Upper lobe of right lung (tissue), 1 donor: ENCODE measurements at regions not wholly inside any gene's neighbourhood (a gene's known extent, or its start where the extent isn't known, plus 50 kb on each side); places are given as distances from the start of the nearest gene placed in this dataset.

Source experiments
- ATAC-seq: fragments of 200-7000 bp; cut with Tn5 transposase; one replicate; pipeline ENCODE4 v1.9.1; 2020; ENCODE audit warnings: mild to moderate bottlenecking, moderate library complexity
- DNase-seq: peaks from one replicate; pipeline ENCODE4 v3.0.0-alpha.2; 2020
- H3K27ac ChIP-seq: fragments of 200-600 bp; one replicate; pipeline ENCODE4 v1.8.0; 2022
- H3K27me3 ChIP-seq: fragments of 200-600 bp; one replicate; pipeline ENCODE4 v1.8.0; 2022; ENCODE audit warnings: mild to moderate bottlenecking
- H3K36me3 ChIP-seq: fragments of 200-600 bp; one replicate; pipeline ENCODE4 v1.8.0; 2022
- H3K4me1 ChIP-seq: fragments of 200-600 bp; one replicate; pipeline ENCODE4 v1.8.0; 2022
- H3K4me3 ChIP-seq: fragments of 200-600 bp; one replicate; pipeline ENCODE4 v1.8.0; 2022; ENCODE audit warnings: mild to moderate bottlenecking
- H3K9me3 ChIP-seq: fragments of 200-600 bp; one replicate; pipeline ENCODE4 v1.8.0; 2022
- CTCF ChIP-seq: fragments of 200-600 bp; IDR thresholded peaks from one replicate; pipeline ENCODE4 v1.8.0; 2022; ENCODE audit warnings: antibody characterized with exemption
- intact Hi-C: fragments of 100-400 bp; cut with DNase I; formaldehyde crosslinking; loops from one replicate; pipeline ENCODE4 v1.11.0; 2022
- donor health status: DM: no; HTN: yes; CAD: no; lungs with severe emphysema.

- H3K4me1 ChIP-seq: no peaks in the 10 kb centered on the region
Observed at GRCh38 chr5:171659896-171660295, 125.7 kb upstream of the SMIM23 start.

GRCh38 chr5:171660434-171660833 is 125.2 kb upstream of the SMIM23 start:
- intact Hi-C loops: no loop called here
- H3K4me1 ChIP-seq: no peaks in the 10 kb centered on the region
- ATAC-seq (peak; percentile 39), DNase-seq (no peak)
- H3K27ac ChIP-seq: no peak overlapping the region
- no peaks in the 10 kb centered on the region for H3K36me3 ChIP-seq
- no peak for TF ChIP-seq CTCF
- no peak overlapping the region for H3K4me3 ChIP-seq
- H3K27me3 ChIP-seq: no peaks in the 10 kb centered on the region
- H3K9me3 ChIP-seq: no peaks in the 10 kb centered on the region

More at GRCh38 chr5:171659896-171660295, 125.7 kb upstream of the SMIM23 start:
- no peak overlapping the region for H3K4me3 ChIP-seq
- no peaks in the 10 kb centered on the region for H3K9me3 ChIP-seq
- ATAC-seq (no peak), DNase-seq (no peak)
- no peak for TF ChIP-seq CTCF
- intact Hi-C loops: no loop called here
- H3K36me3 ChIP-seq: no peaks in the 10 kb centered on the region
- H3K27me3 ChIP-seq: no peaks in the 10 kb centered on the region
- no peak overlapping the region for H3K27ac ChIP-seq

- ATAC-seq (no peak), DNase-seq (no peak)
- Histone ChIP-seq H3K27ac (no peak overlapping the region), H3K4me3 (no peak overlapping the region), H3K4me1 (no peaks in the 10 kb centered on the region), H3K27me3 (no peaks in the 10 kb centered on the region), H3K36me3 (no peaks in the 10 kb centered on the region), H3K9me3 (no peaks in the 10 kb centered on the region)
- intact Hi-C loops: no loop called here
- no peak for TF ChIP-seq CTCF
Observed at GRCh38 chr5:171661143-171661542, 124.5 kb upstream of the SMIM23 start.

- H3K4me1 ChIP-seq: no peaks in the 10 kb centered on the region
- no peak for ATAC-seq
- no peaks in the 10 kb centered on the region for H3K36me3 ChIP-seq
- DNase-seq: no peak
- H3K4me3 ChIP-seq: no peak overlapping the region
- TF ChIP-seq CTCF: no peak
- no peak overlapping the region for H3K27ac ChIP-seq
- H3K27me3 ChIP-seq: no peaks in the 10 kb centered on the region
- intact Hi-C loops: no loop called here
- H3K9me3 ChIP-seq: no peaks in the 10 kb centered on the region
Observed at GRCh38 chr5:171663311-171664085, 122.1 kb upstream of the SMIM23 start.

- Histone ChIP-seq H3K4me3 (no peak overlapping the region), H3K36me3 (no peaks in the 10 kb centered on the region), H3K9me3 (no peaks in the 10 kb centered on the region), H3K27ac (no peak overlapping the region), H3K27me3 (no peaks in the 10 kb centered on the region), H3K4me1 (no peaks in the 10 kb centered on the region)
- DNase-seq (no peak), ATAC-seq (no peak)
- intact Hi-C loops: no loop called here
- TF ChIP-seq CTCF: no peak
Observed at GRCh38 chr5:171664489-171664888, 121.1 kb upstream of the SMIM23 start.
